Endothelial cell of umbilical vein (primary cell): ENCODE measurements at regions not wholly inside any gene's neighbourhood (a gene's known extent, or its start where the extent isn't known, plus 50 kb on each side); places are given as distances from the start of the nearest gene placed in this dataset.

ENCODE experiments used
- BruUV-seq: library from RNA; stranded (reverse); fragments of 400-500 nt; replicated peaks from 2 replicates; lab custom pipeline; 2021; lab: Mats Ljungman, UMichigan
- CTCF ChIA-PET: fragments of 300-600, 350-600 bp; sonication (Branson Sonifier 250); formaldehyde crosslinking; loops from one replicate; lab custom pipeline; 2021; ENCODE audit warnings: antibody characterized with exemption, inconsistent platforms; lab: Charles Lee
- POLR2A ChIA-PET: fragments of 300-600, 350-600 bp; sonication (Branson Sonifier 250); formaldehyde crosslinking; loops from one replicate; lab custom pipeline; 2021; ENCODE audit warnings: antibody characterized with exemption, inconsistent platforms; lab: Charles Lee
- DNase-seq: peaks from one replicate; pipeline ENCODE4 v3.0.0-alpha.2; 2011; ENCODE audit warnings: low read depth, low spot score
- FAIRE-seq: peaks from 2 replicates; lab custom pipeline; 2011; peaks lifted over from hg19 to GRCh38; lab: Jason Lieb, UNC
- H2AFZ ChIP-seq: 2 replicates; pipeline ENCODE4 v1.6.0; 2012; ENCODE audit warnings: low read depth, low read length, control low read depth, inconsistent platforms
- H3K27ac ChIP-seq: 2 replicates; pipeline ENCODE4 v1.5.1; 2011; ENCODE audit warnings: low read depth, mild to moderate bottlenecking, control low read depth, low read length, moderate library complexity; ENCODE audit not compliant: insufficient read depth
- H3K27me3 ChIP-seq, 2 experiments: 2 replicates each; pipeline versions ENCODE4 v1.6.0 to v1.6.1; 2011; ENCODE audit warnings: low read length in 2 of 2, mixed read lengths in 1 of 2; ENCODE audit not compliant: control insufficient read depth in 2 of 2, insufficient read depth in 2 of 2
- H3K36me3 ChIP-seq, 2 experiments: 2 replicates in 1 of 2; 3 replicates in 1 of 2; pipeline ENCODE4 v1.5.1; 2011; ENCODE audit warnings: low read length in 2 of 2, mild to moderate bottlenecking in 1 of 2, moderate library complexity in 1 of 2; ENCODE audit not compliant: control insufficient read depth in 2 of 2, insufficient read depth in 2 of 2; ENCODE audit errors: extremely low read depth in 1 of 2
- H3K4me1 ChIP-seq: 3 replicates; pipeline ENCODE4 v1.5.1; 2011; ENCODE audit warnings: mild to moderate bottlenecking, low read length; ENCODE audit not compliant: control insufficient read depth, insufficient read depth; ENCODE audit errors: extremely low read depth
- H3K4me2 ChIP-seq: 2 replicates; pipeline ENCODE4 v1.6.1; 2011; ENCODE audit warnings: low read length, control low read depth, mixed read lengths; ENCODE audit not compliant: insufficient read depth
- H3K4me3 ChIP-seq, 3 experiments: fragments of 200-600 bp in 1 of 3; sonication (generic), shearing (Covaris generic) in 1 of 3; replicated peaks in 1 of 3; 2 replicates each; pipeline ENCODE4 v1.5.1; 2011 to 2016; ENCODE audit warnings: control low read depth in 3 of 3, low read length in 3 of 3, mild to moderate bottlenecking in 2 of 3, inconsistent platforms in 1 of 3, low read depth in 1 of 3, moderate library complexity in 1 of 3; ENCODE audit not compliant: insufficient read depth in 1 of 3
- H3K79me2 ChIP-seq: 2 replicates; pipeline ENCODE4 v1.6.0; 2012; ENCODE audit warnings: low read length, inconsistent platforms; ENCODE audit not compliant: control insufficient read depth, insufficient read depth
- H3K9ac ChIP-seq: replicated peaks from 2 replicates; pipeline ENCODE3; 2011; ENCODE audit warnings: low read length, control low read depth; ENCODE audit not compliant: insufficient read depth; ENCODE audit errors: extremely low read depth
- H3K9me1 ChIP-seq: replicated peaks from 3 replicates; pipeline ENCODE4 v1.6.0; 2011; ENCODE audit warnings: mild to moderate bottlenecking, low read length; ENCODE audit not compliant: control insufficient read depth, insufficient read depth; ENCODE audit errors: extremely low read depth
- H3K9me3 ChIP-seq: replicated peaks from 2 replicates; pipeline ENCODE4 v1.5.1; 2012; ENCODE audit warnings: low read length, inconsistent platforms; ENCODE audit not compliant: control insufficient read depth, insufficient read depth
- H4K20me1 ChIP-seq: replicated peaks from 2 replicates; pipeline ENCODE3; 2011; ENCODE audit warnings: mild to moderate bottlenecking, low read length; ENCODE audit not compliant: control insufficient read depth, insufficient read depth; ENCODE audit errors: extremely low read depth
- CTCF ChIP-seq, 2 donors: IDR thresholded peaks; 1 replicate in 1 of 2; 2 replicates in 1 of 2; pipeline ENCODE4 v1.5.1; 2011; ENCODE audit warnings: low read length in 2 of 2, mild to moderate bottlenecking in 2 of 2, moderate library complexity in 2 of 2, control low read depth in 1 of 2, inconsistent platforms in 1 of 2, low read depth in 1 of 2; ENCODE audit not compliant: insufficient read depth in 1 of 2; ENCODE audit errors: extremely low read depth in 1 of 2
- EZH2 ChIP-seq: IDR thresholded peaks from 2 replicates; pipeline ENCODE4 v1.6.1; 2012; ENCODE audit warnings: borderline replicate concordance, low read depth, mild to moderate bottlenecking, moderate library complexity, low read length, inconsistent platforms; ENCODE audit not compliant: severe bottlenecking
- FOS ChIP-seq: IDR thresholded peaks from 2 replicates; pipeline ENCODE4 v1.6.1; 2011; ENCODE audit warnings: mild to moderate bottlenecking, low read length, moderate library complexity, borderline replicate concordance; ENCODE audit not compliant: insufficient read depth
- GATA2 ChIP-seq: IDR thresholded peaks from 2 replicates; pipeline ENCODE4 v1.7.0; 2011; ENCODE audit warnings: low read depth, mild to moderate bottlenecking, moderate library complexity, mixed read lengths, low read length; ENCODE audit not compliant: insufficient read length, insufficient read depth
- JUN ChIP-seq: IDR thresholded peaks from 2 replicates; pipeline ENCODE4 v1.6.1; 2011; ENCODE audit warnings: borderline replicate concordance, low read depth; ENCODE audit not compliant: insufficient read length, insufficient read depth
- MAX ChIP-seq: IDR thresholded peaks from 2 replicates; pipeline ENCODE4 v1.6.1; 2011; ENCODE audit not compliant: insufficient read depth, insufficient read length
- MYC ChIP-seq: IDR thresholded peaks from one replicate; pipeline ENCODE4 v1.6.1; 2011; ENCODE audit warnings: mild to moderate bottlenecking, low read depth, low read length
- POLR2A ChIP-seq: IDR thresholded peaks from 2 replicates; pipeline ENCODE4 v1.6.1; 2012; ENCODE audit warnings: low read depth, mild to moderate bottlenecking, control low read depth, low read length
- POLR2AphosphoS5 ChIP-seq: IDR thresholded peaks from 2 replicates; pipeline ENCODE4 v1.6.1; 2012; ENCODE audit warnings: low read depth, mild to moderate bottlenecking, control low read depth, low read length, moderate library complexity; ENCODE audit not compliant: insufficient read depth
- dilution Hi-C: fragments of 300-500 bp; cut with MboI; formaldehyde crosslinking; loops from one replicate; pipeline ENCODE4 v1.15.0; 2019; ENCODE audit warnings: low sequenced_read_pairs; ENCODE audit not compliant: extremely low pct_ligation_motif_present
- intact Hi-C: fragments of 100-400 bp; cut with micrococcal nuclease; formaldehyde crosslinking; loops from one replicate; pipeline ENCODE4 v1.10.0; 2022

GRCh38 chr11:69241844-69242243, 52.1 kb upstream of the MYEOV start:
- Histone ChIP-seq H3K27me3 (peaks cover 7 to 9% of the 10 kb centered on the region in 2 experiments), H3K27ac (no peak overlapping the region), H3K9me3 (no peaks in the 10 kb centered on the region), H3K9ac (no peak overlapping the region), H3K36me3 (no peaks in the 10 kb centered on the region), H3K79me2 (no peaks in the 10 kb centered on the region), H3K4me3 (no peak overlapping the region), H3K4me2 (no peak overlapping the region), H4K20me1 (no peaks in the 10 kb centered on the region), H3K4me1 (no peaks in the 10 kb centered on the region), H2AFZ (no peak overlapping the region), H3K9me1 (no peaks in the 10 kb centered on the region)
- ChIA-PET CTCF (interaction anchor here (0.6 to 1.0 kb wide), 4 partner anchors 25 to 217 kb away, joined by 3 to 4 read pairs (median 4); no protein-coding TSS in a partner anchor), POLR2A (no interaction called here)
- no TSS peak for BruUV-seq
- no peak for DNase-seq
- FAIRE-seq: no peak
- dilution Hi-C loops: no loop called here
- no peak for TF ChIP-seq EZH2
- TF ChIP-seq GATA2: no peak
- no peak for TF ChIP-seq POLR2AphosphoS5
- TF ChIP-seq MAX: no peak
- no peak for TF ChIP-seq POLR2A
- TF ChIP-seq JUN: no peak
- no peak for TF ChIP-seq FOS
- no peak for TF ChIP-seq CTCF (IDR thresholded peaks at IDR 0.05; ENCODE audit: extremely low read depth in 1 of 2, insufficient read depth in 1 of 2, low read depth in 1 of 2, low read length in 2 of 2)
- no peak for TF ChIP-seq MYC
- intact Hi-C loops: no loop called here
